ENCODE measurements at regions not wholly inside any gene's neighbourhood (a gene's known extent, or its start where the extent isn't known, plus 50 kb on each side); places are given as distances from the start of the nearest gene placed in this dataset.

DNA sequence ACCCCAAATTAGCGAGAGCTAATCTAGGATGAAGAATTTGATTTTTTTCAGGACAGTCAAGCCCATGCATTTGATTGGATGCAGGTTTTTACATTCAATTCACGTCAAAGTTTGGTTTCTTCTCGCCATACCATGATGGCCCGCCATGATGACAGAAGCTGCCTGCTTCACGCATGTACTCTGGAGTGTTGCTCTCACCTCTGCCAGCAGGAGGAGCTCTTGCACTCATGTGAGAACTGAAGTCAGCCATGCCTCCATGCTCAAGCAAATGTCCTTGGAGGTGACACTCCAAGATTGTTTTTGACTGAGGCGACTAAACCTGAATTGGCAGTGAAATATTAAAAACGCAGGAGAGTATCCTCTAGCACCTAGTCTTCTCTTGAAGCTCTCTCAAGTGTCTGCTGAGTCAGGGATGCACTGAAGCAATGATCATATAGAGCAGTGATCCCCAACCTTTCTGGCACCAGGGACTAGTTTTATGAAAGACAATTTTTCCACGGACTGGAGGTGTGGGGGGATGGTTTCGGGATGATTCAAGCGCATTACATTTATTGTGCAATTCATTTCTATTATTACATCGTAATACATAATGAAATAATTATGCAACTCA is 120.9 kb downstream of the SAMMSON start:
- DNase-seq (ENCODE audit: low spot score): peak; percentile 5

DNA sequence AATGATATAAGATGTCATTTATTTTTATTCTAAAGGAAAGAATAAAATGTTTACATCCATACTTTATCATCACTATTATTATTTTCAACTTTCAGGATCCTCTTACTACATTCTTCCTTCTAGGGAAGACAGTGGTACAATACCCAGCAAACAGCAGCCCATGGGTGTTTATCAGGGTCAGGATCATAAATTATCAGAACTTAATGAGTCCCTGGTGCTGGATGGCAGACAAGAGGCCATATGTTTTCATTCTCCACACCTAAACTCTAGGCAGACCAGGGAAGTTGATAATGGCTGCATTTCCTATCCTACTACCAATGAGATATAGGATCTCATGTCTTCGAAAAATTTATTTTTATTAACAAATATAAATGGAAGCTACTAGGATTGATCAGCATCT is 127.7 kb downstream of the SAMMSON start:
- no peak for DNase-seq (ENCODE audit: low spot score)

DNA sequence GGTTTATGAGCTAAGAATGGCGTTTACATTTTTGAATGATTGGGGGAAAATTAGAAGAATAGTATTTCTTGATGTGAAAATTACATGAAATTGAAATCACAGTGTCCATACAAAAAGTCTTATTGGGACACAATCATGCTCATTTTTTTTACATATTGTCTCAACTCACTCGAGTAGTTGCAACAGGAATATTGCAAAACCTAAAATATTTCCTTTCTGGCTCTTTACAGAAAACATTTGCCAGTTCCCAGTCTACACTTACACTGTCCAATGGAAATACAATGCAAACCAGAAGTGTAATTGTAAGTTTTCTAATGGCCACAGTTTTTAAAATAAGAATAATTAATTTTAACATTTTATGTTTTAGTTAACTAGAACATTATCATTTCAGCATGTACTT is 137.8 kb downstream of the SAMMSON start:
- DNase-seq (ENCODE audit: low spot score): no peak

DNA sequence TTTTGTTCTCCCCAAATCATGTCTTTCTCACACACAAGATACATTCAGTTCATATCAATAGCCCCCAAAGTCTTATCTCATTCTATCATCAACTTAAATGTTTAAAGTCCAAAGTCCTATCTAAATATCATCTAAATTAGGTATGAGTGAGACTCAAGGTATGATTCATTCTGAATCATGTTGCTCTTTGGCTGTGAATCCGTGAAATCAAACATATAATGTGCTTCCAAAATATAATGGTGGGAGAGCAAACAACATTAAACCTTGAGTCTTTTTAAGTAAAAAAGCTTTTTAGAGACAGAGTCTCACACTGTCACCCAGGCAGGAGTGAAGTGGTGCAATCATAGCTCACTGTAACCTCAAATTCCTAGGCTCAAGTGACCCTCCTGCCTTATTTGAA is 139.1 kb downstream of the SAMMSON start:
- DNase-seq (ENCODE audit: low spot score): no peak

Measured in CD4-positive, alpha-beta T cell treated with Interleukin-15 for 4 hours (primary cell).